SHP77 (cell line): ENCODE measurements at regions not wholly inside any gene's neighbourhood (a gene's known extent, or its start where the extent isn't known, plus 50 kb on each side); places are given as distances from the start of the nearest gene placed in this dataset.
"Not testable (repeated sequence)": the region's sequence is repeated elsewhere in the genome, so short reads cannot be mapped to it uniquely, and the experiment has no call there.

Experiments
- DNase-seq, 2 experiments: peaks; one replicate each; lab custom pipeline; 2025; lab: John Stamatoyannopoulos, UW

DNA sequence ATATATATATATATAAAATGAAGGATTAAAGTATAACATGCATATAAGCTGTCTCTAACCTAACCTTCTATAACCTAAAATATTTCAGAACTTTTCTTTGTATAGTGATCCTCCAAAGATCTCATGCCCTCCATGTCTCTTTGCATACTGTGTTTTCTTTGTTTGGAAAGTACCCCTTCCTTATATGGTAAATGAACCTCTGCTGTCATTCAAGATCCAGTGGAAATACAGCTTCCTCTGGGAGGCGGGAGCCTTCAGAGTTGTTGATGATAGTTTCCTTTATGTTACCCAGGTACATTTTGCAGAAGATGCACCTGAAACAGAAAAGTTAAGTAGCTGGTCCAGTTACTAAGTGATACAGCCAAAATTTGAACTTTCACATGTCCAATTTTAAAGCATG lies 233.3 kb upstream of the FOXP2 start:
- DNase-seq, result no peak

DNA sequence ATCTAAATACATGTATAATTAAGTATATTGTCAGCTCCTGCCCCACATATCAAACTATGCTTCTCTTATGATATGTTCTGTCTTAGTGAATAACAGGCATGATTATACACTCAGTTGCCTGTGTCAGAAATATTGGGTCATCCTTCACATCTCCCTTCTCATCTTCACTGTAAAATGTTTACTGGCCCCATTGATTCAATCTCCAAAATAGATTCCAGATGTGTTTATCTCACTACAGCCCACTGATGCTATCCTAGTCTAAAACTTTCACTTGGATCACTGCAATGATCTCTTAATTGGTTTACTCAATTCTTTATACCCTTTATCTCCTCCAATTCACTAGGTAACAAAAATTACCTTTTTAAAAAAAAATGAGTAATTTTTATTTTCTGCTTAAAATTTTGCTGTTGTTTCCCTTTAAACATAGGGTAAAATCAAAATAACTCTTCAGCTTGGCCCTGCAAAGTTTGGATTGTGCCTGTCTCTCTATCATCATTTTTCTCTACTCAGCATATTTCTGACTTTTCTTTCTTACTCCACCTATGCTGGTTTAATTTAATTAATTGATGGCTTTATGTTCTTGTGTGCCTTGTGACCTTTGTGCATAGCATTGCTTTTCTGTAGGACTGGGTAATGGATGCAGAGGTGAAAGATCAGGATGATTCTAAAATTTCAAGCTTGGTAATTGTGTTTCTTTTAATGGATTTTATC lies 233.9 kb upstream of the FOXP2 start:
- no peak for DNase-seq

DNA sequence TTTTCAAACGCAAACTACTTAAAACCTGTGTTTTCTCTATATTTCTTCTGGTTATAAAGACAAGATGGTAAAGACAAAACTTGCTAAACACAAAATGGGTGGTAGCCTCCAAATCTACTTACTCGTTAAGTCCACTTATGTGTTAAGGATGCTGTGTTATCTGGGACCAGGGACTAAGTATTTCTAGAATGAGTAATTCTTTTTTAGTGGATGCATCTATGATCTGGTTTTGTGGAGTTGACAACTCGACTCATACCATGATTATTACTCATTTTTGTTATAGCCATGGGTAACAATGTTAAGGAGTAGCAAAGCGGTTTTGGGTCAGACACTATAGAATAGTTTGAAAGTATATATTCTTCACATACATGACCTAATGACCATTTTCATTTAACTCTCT lies 239.5 kb upstream of the FOXP2 start:
- DNase-seq, result no peak

DNA sequence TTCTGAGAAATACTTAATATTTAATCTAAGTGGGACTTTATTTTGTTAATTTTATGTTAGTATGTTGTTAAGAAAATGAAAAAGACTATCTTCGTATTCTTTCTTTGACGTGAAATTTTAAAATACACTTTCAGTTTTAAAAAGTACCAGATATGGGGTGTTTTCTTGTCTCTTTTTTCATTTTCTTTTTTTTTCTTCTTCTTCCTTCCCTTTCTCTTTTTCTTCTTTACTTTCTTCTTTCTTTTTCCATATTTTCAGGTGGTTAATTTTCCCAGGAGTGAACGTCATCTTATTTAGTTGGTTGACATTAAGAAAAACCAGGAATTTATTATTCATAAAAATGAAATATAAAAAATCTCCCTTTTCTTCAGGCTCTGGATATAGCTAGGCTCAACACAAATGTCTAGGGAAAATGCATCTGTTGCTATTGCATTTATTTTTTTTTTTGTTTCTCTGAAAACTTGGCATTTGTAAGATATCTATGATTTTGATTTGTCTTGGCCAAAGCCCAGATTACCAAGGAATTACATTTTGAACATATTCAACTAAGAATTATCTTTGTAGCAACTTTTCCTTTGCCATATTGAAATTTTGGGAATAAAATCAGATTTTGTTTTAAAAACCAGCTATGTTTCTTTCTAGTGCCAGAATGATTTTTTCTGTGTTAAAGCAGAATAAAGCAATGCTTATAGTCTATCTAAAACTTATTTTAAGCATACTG lies 241.3 kb upstream of the FOXP2 start:
- no peak for DNase-seq

DNA sequence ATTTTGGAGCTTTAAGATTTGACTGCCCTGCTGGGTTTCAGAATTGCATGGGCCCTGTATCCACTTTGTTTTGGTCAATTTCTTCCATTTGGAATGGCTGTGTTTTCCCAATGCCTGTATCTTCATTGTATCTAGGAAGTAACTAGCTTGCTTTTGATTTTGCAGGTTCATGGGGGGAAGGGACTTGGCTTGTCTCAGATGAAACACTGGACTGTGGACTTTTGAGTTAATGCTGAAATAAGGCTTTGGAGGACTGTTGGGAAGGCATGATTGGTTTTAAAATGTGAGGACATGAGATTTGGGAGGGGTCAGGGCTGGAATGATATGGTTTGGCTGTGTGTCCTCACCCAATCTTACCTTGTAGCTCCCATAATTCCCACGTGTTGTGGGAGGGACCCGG lies 245.2 kb upstream of the FOXP2 start:
- DNase-seq, result not testable (repeated sequence)

DNA sequence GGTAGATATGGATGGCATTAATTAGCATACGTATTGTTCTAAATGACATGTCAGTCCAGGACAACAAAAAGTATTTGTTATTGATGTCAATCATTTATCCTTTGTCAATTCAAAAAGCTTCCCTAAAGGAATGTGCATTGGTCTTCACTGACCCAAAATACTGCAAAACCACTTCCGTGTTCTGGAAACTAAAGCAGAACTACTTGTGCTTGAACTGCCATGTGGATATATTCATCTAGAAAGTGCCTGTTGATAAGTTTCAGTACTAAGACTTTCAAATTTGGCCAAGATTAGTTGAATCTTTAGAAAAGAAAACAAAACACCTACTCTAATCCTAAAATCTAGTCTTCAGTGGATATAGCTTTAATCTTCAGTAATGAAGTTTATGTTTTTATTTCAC lies 242.1 kb upstream of the PPP1R3A start:
- DNase-seq, result no peak

DNA sequence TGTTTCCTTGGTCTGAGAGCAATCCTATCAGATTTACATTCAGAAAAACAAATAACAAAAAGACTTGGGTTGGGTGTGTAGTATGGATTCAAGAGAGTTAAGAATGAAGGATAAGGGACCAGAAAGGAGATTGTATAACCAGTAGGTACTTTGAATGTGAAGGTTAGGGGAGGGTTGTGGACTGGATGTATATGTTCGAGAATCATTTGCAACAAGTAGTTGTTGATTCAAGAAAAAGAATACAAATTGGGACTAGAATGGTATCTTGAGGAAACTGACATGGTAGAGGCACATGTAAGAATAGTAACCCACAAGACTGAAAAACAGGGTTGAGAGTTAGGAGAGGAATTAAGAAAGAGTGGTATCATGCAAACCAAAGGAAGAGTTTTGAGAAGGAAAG lies 240.0 kb upstream of the PPP1R3A start:
- no peak for DNase-seq

DNA sequence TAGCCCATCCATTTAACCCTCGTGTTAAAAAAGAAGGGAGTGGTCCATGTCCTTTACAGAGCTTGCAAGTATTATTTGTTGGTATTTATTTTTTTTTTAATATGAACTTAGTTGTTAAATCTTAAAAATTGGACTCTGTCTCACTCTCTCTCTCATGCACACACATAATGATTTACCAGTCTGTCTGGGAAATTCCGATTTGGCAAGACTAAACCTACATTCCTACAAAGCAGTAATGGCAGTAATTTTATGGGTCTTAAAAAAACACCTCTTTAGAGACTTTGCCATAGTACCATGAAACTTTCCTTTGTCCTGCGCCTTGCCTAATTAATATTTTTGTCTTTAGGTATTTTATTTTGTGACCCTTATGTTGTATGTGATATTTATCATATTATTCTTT lies 239.5 kb upstream of the PPP1R3A start:
- DNase-seq, result no peak

DNA sequence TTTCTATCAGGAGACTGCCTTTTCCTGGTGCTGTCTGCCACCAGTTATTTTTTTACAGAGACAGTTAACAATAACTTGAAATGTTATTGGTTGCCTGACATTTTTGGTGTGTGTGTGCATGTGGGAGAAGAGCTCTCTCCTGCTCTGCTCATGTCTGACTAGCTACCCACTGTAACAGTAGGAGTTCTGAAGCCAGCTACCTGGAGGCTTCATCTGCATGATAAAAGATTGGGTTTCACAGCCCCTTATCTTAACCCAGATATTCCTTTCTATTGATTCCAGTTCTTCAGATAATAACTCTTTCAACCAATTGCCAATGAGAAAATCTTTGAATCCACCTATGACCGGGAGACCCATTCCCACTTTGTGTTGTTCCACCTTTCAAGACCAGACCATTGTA lies 237.4 kb upstream of the PPP1R3A start:
- no peak for DNase-seq

DNA sequence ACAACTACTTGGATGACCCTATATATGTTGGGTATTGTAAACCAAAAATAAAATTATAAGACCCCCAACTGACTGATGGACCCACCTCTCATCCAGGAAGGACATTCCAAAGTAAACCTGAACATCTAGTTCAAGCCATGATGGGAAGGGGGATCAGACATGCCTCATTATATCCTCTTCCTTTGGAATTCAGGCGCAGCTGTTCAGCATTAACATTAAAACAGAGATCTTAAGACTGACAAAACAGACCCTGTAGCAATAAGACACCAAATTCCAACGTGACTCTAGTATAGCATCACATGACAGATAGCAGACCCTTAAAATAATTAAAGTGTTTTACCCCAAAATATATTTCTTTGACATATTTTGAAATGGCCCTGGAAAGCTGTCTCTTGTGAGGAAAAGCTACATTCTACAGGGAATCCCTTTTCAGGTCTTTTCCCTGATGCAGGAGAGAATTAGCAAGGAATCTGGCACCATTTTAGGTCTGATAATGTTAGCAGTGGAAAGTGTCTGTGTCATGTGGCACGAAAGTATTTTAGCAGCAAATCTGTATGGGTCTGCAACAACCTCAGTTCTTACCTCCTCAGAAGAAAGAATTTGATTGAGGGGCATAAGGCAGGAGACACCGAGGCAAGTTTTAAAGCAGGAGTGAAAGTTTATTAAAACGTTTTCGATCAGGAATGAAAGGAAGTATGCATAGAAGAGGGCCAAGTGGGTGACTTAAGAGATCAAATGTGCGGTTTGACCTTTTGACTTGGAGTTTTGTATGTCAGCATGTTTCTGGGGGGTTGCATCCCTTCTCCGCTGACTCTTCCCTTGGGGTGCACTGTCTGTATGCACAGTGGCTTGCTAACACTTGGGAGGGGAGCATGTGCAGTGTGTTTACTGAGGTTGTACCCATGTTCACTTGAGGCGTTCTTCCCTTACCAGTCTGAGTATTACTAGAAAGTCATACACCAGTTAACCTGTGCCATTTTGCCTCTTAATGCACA lies 236.6 kb upstream of the PPP1R3A start:
- DNase-seq, result no peak

DNA sequence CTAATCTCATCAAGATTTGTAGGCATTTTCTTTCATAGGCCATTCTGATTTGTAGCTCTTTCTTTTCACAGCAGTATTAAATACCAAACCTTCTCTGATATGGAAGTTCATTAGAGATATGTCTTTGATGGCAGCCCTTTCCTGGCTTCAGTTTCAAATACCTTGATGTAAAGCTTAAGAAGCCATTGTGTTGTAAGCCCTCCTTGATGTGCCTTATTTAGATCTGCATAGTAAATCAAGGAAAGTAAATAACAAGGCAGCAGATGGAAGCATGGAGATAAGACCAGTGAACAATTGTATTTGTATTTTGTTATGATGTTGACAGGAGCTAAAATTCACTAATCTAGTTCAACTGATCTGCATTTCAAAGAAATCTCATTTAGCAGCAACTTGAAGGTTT lies 234.9 kb upstream of the PPP1R3A start:
- no peak for DNase-seq

DNA sequence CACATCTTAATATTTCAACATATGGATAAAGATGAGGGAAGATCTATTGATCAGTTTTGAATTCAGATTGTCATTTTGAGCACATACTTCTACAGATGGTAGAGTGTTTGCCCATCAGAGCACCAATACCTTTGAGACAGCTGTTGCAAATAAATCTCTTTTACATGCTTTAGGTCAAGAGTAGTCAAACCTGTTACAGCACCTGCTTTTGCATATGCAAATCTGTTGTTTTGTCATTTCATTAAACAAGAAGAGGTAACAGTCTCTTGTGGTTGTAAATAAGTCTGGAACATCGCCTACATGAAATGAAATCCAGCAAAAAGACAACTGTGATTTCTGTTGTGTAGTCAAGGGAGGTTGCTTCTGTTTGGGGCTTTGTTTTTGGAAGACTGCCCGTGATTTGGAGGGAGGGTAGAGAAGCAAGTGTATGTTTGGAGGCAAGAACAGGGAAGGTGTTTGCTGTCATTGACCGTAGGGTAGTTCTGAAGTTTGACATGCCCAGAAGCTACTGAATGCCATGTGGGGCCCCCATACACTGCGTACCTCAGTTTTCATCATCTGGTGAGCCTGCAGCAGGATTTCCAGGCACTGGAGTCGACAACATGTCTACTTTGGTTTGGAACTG lies 233.6 kb upstream of the PPP1R3A start:
- DNase-seq, result no peak

DNA sequence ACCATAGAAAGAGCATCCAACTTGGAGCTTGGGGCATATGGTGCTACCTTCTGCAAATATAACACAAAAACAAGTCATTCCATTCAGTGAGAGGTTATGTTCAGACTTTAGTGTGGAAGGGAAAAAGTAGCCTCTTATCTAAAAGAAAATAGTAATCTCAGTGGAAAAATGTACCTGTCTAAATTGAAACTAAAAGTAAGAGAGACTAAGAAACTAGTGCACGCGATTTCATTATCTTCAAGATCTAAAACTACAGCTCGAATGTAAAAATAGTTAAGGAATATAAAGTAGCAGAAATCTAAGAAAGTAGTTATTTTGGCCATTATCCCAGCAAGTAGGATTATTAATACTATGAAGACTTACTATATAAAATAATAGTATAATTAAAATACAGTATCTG lies 233.0 kb upstream of the PPP1R3A start:
- no peak for DNase-seq

DNA sequence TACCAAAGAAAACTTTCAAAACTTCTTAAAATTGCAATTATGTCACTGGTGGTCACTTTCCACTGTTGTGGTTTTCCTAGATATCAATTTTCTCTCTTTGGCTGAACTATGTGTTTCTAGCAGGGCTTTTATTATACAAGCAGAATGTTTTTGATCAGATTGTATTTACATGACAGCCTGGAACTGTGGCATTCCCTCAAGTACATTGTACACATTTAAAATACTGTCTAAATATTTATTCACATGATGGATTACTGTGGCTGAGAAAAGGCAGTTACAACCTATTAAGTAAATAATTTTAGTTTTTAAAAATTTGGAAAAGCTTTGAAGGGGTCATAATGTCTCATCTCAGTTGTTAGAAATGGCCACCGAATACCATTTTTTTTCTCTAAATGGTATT lies 231.9 kb upstream of the PPP1R3A start:
- peak; percentile 17 to 18 for DNase-seq

DNA sequence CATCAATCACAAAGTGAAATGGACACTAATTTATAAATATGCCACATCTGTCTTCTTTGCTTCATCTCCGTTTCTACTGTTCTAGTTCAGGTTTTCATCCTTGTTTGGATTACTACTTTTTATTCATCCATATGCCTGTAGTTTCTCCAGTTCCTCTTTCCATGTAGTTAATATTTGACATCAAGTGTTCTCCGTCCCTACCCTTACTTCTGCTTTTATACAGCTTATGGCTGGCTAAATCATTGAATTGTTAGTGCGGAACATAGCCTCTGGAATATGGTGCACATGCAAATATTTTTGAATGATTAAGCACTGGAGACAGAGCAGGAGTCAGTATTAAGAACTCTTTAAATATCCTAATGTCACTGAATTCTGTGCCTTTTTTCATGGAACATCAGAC lies 230.0 kb upstream of the PPP1R3A start:
- no peak for DNase-seq

DNA sequence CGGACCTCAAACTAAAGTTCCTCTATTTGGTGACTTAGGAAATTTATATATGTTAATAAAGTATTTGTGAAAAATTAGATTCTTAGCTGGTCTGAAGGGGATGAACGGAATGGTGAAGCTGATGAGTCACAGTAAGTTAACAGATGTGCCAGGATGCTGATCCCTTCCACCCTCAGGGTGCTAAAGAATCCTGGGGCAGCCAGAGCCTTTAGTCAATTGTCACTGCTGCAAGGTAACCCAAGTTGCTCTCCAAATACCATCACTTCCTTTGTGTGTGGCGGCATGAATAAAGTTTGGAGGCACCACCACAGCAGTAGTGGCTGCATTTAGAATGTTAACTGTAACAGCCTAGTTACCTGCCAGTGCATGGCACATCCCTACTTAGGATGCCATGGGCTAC lies 222.6 kb upstream of the PPP1R3A start:
- no peak for DNase-seq

DNA sequence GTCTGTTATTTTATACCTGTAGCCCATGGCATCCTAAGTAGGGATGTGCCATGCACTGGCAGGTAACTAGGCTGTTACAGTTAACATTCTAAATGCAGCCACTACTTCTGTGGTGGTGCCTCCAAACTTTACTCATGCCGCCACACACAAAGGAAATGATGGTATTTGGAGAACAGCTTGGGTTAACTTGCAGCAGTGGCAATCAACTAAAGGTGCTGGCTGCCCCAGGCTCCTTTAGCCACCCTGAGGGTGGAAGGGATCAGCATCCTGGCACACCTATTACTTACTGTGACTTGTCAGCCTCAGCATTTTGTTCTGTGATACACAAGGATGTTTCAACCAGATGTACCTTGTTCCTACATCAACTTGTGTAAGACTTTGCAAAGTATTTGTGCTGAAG lies 221.8 kb upstream of the PPP1R3A start:
- DNase-seq, result no peak

DNA sequence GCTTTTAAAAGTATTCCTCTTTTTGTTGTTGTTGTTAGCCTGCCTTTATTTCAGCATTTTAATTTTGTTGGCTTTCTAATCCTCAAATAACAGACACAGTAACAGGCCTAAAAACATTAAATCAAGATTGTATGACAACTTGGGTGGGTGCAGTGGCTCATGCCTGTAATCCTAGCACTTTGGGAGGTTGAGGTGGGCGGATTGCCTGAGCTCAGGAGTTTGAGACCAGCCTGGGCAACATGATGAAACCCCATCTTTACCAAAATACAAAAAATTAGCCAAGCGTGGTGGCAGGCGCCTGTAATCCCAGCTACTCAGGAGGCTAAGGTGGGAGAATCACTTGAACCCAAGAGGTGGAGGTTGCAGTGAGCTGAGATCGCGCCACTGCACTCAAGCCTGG lies 220.9 kb upstream of the PPP1R3A start:
- DNase-seq, result not testable (repeated sequence)

DNA sequence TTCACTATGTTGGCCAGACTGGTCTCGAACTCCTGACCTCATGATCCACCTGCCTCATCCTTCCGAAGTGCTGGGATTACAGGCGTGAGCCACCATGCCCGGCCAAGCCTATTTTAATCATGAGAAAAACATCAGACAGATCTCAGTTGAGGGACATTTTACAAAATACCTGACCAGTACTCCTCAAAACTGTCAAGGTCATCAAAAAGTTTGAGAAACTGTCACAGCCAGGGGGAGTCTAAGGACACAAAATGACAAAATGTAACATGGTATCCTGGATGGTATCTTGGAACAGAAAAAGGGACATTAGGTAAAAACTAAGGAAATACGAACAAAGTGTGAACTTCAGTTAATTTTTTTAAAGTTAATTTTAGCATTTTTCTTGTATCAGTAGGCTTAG lies 219.8 kb upstream of the PPP1R3A start:
- DNase-seq, result no peak

DNA sequence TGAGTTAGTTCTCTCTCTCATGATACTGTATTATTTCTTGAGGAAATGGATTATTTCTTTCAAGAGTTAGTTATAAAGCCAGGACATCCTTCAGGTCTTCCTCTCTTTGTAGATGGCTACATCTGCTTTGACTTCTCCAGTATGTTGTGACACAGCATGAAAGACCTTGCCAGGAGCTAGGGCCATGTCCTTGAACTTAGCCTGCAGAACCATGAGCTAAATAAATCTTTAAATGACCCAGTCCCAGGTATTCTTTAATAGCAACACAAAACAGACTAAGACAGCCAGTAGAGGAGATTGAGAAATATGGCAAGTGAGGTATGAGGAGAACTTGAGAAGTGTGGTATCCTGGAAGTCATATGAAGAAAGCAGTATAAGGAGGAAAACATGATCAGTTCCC lies 214.9 kb upstream of the PPP1R3A start:
- DNase-seq, result no peak

DNA sequence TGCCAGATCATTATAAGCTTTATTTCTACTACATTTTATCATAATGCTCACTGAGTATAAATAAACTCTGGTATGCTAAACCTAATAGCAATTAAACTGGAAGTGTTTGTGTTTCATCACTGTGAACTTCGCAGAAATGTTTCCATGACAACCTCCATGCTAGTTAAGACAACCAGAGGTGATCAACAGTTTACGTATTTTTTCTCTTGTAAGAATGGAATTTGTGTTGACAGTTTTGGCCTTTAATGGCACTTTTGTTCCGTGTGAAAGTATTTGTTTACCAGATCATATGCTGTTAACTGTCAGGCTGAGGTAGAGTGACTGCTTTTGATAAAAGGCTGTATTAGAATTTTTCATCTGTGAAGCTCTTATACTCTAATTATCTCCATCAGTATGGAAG lies 212.1 kb upstream of the PPP1R3A start:
- no peak for DNase-seq

DNA sequence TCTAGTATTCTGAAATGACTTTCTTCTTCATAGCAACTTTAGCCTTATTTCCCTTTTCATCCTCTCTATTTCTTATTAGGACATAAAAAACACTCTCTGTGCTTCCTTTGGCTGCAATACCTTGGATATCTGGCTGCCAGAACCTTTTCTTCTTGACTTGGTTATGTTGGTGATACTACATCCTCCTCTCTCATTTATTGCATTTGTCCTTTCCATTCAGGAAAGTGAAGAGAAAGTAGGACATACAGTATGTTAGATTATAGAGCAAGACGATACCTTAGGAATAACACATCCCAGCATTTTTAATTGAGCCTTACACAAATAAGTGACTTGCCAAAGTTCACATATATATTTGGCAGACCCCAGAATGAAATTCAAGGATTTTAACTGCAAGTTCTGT lies 210.1 kb upstream of the PPP1R3A start:
- DNase-seq, result no peak
